LHCN-M2 (cell line): ENCODE measurements at regions not wholly inside any gene's neighbourhood (a gene's known extent, or its start where the extent isn't known, plus 50 kb on each side); places are given as distances from the start of the nearest gene placed in this dataset.
A peak's percentile ranks its signal among the peaks of the same experiment; 100 is the strongest.

Experiments
- DNase-seq: peaks from one replicate; pipeline ENCODE4 v3.0.0-alpha.2; 2012; ENCODE audit warnings: low read depth

DNA sequence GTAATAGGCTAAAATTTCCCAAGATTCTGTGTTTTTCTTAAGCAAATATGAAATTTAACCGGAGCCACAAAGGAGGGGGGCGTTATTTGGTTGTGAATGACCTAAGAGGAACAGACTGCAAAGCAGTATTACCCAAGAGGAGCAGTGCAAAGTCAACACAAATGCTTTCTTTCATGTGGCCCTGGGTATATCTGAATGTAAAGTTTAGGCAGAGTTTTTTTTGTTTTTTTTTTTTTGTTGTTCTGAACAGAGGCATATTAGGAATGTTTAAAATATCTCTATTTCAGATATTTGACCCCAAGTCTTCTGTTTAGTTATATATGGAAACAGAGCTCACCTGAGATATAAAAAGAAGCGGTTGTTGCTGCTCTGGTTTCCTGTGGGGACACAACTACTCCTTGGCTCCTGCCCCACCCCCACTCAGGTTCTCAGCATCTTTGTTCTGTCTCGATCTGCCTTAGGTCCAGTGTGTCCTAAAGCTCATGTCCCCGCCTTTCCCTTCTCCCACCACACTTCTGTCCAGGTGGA, 220.7 kb downstream of the RFC3 start:
- no peak for DNase-seq

DNA sequence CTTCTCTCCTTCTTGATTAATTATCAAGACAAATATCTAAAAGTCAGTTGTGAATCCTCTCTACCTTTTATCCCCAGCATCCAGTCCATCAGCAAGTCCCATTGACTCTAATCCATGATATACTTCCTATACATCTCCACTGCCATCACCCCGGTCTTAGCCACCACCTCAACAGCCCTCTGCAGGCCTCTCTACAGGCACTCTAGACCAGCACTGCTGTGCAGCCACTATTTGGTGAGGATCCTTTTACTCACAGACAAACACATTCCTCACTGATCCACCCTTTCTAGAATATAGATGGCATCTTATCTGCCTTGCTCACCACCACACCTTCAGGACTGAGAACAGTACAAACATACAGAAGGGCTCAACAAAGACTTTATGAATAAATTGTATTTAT, 221.7 kb downstream of the RFC3 start:
- no peak for DNase-seq

GRCh38 chr13:34040863-34041262, 222.9 kb downstream of the RFC3 start:
- no peak for DNase-seq

GRCh38 chr13:34044041-34044440, 226.1 kb downstream of the RFC3 start:
- no peak for DNase-seq

- DNase-seq = peak; percentile 90
Observed at GRCh38 chr13:34044660-34045080, 226.7 kb downstream of the RFC3 start.

GRCh38 chr13:34046457-34046856, 228.5 kb downstream of the RFC3 start:
- DNase-seq = no peak

DNA sequence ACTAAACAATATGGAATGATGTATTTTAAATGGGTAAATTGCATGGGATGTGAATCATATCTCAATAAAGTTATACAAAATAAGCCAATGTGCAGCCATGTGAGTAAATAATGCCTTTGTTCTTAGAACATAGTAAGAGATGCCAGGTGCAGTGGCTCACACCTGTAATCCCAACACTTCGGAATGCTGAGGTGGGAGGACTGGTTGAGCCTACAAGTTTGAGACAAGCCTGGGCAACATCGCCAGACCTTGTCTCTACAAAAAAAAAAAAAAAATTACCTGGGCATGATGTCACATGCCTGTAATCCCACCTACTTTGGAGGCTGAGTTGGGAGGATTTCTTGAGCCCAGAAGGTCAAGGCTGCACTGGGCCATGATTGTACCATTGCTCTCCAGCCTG, 230.7 kb downstream of the RFC3 start:
- DNase-seq = no peak

DNA sequence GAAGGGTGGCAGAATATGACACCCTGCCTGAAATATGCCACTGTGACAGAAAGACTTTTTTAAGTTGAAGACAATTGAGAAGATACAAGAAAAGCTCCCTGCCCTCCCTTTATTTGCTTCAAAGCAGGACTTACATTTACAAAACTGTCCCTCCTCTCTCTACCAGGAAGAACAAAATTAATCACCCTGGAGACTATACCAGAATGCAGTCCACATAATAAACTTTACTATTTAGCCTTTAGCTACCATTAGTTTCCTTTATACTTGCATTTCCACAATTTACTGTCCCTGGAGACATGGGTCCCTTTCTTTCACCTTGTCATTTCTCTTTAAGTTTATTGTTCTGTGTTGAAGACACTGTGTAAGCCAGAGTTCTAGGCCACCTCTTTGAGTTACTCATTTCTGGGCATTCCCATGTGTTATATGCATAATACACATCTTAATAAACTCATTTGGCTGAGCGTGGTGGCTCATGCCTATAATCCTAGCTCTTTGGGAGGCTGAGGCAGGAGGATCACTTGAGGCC, 238.8 kb downstream of the RFC3 start:
- DNase-seq = no peak

GRCh38 chr13:34064456-34065205, 246.7 kb downstream of the RFC3 start:
- DNase-seq = peak; percentile 39

- DNase-seq = no peak
Observed at GRCh38 chr13:34065928-34066327, 248.0 kb downstream of the RFC3 start.

DNA sequence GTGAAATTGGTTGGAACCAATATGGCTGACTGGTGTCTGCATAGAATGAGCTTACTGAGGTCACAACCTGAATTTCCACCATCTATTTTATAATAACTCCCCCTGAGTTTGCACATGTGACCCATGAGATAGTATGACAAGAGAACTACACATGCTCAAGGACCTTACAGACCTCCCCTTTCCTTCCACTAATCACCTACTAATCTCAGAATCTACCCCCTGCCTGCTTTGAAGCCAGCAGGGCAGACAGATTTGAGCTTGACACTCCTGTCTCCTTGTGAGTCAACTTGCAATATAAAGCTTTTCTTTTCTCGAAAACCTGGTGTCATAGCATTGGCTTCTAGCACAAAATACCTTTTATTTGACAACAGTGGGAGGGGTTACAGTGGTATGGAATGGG, 248.4 kb downstream of the RFC3 start:
- DNase-seq = no peak

DNA sequence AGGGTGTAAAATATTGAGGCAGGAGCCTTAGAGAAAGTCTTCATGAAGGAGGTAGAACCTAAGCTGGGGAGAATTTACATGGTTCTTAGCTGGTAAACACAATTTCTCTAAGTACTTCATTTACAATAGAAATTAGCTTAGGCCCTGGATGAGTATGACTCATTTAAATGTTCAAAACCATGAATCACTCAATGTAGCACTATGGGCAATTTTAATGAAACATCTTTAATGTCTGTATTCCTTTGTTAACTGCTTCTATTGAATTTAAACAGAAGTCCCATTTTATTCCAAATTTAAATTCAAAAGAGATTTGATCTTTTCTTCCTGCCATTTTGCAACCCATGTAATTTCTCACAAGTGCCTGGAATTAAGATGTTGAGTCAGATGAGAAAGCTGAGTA, 252.1 kb downstream of the RFC3 start:
- peak; percentile 49 for DNase-seq

DNA sequence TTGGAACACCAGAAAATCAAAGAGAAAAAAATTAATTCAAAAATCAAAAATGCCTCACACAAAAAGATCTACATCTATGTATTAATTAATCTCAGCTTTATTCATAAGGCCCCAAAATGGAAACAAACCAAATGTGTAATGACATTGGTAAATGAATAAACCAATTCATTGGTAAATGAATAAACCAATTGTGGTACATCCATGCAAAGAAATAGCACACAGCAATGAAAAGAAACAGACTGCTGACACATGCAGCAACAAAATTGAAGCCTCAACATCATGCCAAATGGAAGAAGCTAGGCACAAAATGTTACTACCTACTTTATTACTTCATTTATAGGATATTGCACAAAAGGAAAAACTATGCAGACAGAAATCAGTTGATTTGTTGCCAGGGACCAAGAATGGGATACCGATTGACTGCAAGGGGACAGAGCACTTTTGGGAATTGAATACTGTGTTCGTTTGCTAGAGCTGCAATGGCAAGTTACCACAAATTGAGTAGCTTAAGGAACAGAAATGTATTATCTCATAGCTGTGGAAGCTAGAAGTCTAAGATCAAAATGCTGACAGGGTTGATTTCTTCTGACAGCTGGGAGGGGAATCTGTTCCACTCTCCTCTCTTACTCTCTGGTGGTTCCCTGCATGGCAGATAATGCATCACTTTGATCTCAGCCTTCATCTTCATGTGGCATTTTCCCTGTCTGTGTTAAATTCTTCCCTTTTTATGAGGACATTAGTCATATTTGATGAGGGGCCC, 252.8 kb downstream of the RFC3 start:
- peak; percentile 74 for DNase-seq

- no peak for DNase-seq
Observed at GRCh38 chr13:34076319-34076718, 258.4 kb downstream of the RFC3 start.

DNA sequence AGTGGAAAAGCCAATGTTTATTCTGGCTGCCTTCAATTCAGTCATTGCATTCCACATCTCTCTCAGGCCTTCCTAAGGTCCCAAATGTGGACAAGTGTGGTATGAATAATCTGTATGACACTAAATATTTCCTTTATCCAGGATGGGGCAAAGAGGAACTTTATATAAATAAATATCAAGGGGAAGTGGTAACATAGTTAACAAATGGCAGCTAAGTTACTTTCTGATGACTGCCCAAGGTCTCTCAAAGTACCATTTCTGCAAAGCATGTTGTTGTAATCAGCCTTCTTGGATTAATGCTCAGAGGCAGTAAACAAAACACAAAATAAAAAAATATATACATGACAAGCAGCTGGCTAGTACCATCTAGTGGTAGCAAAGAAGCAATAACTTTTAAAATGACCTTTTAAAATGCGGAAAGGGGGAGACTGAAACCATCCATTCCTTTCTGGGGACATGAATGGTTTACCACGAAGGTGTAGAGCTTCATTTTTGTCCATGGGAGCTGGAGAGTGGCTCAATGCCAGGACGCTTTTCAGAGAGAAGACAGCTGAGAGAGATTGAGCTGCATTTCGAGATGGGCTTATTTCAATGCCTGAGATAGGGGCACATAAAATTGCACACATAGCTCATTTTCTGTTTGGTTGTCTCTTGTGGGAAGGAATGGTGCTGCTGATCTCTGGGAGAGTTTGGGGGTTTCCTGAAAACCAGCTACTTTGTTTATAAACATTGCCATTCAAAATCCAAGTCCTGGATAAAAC, 259.2 kb downstream of the RFC3 start:
- DNase-seq = peak; percentile 51

GRCh38 chr13:34078334-34078999, 260.5 kb downstream of the RFC3 start:
- peak; percentile 85 for DNase-seq

GRCh38 chr13:34085204-34085603, 267.3 kb downstream of the RFC3 start:
- no peak for DNase-seq

- DNase-seq = no peak
Observed at GRCh38 chr13:34086281-34086680, 268.3 kb downstream of the RFC3 start.

GRCh38 chr13:34087791-34088190, 269.8 kb downstream of the RFC3 start:
- no peak for DNase-seq

GRCh38 chr13:34103854-34104253, 285.9 kb downstream of the RFC3 start:
- no peak for DNase-seq

DNA sequence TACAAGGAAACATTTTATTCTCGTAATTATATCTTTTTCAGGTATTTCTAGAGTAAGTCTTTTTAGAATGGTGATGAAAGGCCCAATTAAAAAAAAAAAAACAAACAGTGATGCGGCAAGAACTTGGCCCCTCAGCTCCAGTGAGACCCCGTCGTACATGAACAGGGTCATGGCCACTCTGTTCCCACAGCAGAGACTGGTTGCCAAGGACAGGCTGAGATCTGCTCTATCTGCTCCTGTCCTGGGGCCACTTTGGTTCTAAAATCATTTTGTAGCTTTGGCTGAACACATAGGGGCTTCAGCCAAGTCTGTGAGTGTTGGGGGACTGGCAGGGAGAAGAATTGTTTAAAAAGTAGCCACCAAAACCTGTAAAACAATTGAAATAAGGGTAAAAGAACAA, 286.9 kb downstream of the RFC3 start:
- no peak for DNase-seq
